GM21447 (cell line): ENCODE measurements at regions not wholly inside any gene's neighbourhood (a gene's known extent, or its start where the extent isn't known, plus 50 kb on each side); places are given as distances from the start of the nearest gene placed in this dataset.

ENCODE experiments used
- ATAC-seq: cut with Tn5 transposase; IDR thresholded peaks from one replicate; pipeline ENCODE4 v1.9.1; 2021; ENCODE audit not compliant: unreplicated experiment

DNA sequence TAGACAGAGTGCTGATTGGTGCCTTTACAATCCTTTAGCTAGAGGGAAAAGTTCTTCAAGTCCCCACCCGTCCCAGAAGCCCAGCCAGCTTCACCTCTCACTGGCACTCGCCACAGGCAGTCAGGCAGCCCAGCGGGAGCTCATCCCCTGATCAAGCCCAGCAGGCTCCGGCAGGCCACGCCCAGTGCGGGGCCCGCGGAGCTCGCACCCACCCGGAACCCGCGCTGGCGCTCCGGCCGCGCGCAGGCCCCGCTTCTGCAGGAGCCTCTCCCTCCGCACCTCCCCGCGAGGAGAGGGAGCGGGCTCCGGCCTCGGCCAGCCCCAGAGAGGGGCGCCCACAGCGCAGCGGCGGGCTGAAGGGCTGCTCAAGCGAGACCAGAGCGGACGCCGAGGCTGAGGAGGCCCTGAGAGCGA, 202.4 kb upstream of the PDGFD start:
- ATAC-seq: no peak

DNA sequence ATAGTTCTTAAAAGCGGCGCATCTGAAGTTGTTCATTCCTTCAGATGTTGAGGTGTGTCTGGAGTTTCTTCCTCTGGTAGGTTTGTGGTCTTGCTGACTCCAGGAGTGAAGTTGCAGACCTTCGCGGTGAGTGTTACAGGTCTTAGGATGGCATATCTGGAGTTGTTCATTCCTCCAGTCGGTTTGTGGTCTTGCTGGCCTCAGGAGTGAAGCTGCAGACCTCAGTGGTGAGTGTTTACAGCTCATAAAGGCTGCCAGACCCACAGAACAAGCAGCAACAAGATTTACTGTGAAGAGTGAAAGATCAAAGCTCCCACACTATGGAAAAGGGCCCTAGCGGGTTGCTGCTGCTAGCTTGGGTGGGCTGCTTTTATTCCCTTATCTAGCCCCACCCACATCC, 201.7 kb upstream of the PDGFD start:
- no peak for ATAC-seq

DNA sequence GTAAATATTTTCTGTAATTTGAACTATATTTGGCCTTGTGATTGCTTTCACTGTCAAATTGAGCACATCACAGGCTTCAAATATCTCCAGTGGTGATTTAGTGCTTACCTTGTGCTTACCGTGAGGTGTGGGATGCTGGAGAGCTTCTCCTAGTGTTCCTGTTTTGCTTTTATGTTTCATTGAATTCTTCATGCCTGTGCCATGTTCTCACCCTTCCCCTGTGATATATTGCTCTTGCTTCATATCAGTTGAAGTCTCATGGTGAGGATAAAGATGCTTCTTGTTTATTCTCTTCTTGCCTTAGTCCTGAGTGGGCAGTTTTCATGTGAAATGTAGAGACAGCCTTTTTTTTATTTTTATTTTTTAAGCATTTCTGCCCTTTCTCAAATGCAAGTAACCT, 198.0 kb upstream of the PDGFD start:
- ATAC-seq: no peak

DNA sequence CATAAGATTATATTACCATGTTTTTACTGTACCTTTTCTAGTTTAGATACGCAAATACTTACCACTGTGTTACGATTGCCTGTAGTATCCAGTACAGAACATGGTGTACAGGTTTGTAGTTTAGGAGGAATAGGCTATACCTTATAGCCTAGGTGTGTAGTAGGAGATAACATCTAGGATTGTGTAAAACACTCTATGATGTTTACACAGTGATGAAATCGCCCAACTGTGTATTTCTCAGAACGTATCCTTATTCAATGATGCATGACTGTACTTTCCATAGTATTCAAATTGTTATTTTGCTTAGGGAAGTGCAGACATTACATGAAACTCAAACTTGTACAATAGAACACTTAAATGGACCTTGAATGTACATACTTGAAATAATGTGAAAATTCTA, 188.1 kb upstream of the PDGFD start:
- ATAC-seq: no peak

DNA sequence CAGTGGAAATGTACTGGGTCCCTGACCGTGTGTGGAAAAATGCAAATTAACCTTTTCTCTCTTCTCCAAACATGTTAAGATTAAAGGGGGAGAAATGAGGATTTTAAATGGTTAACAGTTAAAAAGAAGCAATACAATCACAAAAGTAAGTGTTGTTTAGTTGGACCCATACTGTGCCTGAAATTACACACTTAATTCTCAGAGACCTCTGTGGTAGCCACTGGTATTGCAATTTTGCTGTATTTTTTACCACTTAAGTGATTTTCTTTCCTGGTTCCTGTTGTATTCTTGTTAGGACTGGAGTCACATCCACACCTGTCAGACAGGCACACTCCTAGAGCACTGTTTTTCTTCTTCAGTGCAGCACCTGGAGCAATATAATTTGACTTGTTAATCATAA, 179.6 kb upstream of the PDGFD start:
- ATAC-seq: peak; percentile 72

DNA sequence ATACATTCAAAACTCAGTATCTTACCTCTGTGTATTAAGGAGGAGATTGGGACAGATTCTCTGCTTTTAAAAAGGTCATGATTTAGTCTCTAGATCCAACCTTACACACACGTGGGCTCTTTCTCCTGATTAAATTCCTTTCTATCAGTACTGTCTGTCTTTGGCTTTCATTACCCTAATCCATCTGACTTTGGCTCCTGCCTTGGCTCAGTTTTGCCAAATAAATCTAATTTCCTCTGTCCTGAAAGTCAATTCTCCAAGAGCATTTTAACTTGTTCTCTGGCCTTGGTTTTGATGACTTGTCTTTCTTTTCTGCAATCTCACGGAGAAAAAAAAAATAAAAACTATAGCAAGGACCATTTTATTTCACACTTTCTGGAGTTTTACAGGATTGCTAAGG, 176.6 kb upstream of the PDGFD start:
- no peak for ATAC-seq

DNA sequence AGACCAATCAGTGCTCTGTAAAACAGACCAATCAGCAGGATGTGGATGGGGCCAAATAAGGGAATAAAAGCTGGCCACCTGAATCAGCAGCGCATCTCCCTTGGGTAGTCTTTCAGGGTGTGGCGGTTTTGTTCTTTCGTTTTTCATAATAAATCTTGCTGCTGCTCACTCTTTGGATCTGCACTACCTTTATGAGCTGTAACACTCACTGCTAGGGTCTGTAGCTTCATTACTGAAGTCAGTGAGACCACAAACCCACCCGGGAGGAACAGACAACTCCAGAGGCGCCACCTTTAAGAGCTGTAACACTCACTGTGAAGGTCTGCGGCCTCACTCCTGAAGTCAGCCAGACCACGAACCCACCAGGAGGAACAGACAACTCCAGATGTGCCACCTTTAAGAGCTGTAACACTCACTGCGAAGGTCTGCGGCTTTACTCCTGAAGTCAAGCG, 175.5 kb upstream of the PDGFD start:
- ATAC-seq: no peak

DNA sequence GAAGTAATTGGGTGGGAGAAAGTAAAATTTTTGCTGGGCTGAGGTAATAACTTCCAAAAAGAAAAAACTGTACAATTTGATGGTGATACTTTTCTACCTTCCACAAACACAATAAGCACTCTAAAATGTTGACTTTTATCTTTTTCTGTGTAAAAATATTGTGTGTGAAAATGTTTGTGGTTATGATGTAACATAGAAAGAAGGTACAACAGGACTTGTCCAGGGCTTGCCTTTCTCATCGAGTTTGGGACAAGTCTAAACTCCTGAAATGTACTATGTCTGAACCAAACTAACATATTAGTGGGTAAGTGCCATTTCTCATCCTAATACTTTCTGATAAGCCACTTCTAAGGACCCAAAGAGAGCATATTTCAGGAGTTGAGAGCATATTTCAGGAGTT, 174.2 kb upstream of the PDGFD start:
- no peak for ATAC-seq

DNA sequence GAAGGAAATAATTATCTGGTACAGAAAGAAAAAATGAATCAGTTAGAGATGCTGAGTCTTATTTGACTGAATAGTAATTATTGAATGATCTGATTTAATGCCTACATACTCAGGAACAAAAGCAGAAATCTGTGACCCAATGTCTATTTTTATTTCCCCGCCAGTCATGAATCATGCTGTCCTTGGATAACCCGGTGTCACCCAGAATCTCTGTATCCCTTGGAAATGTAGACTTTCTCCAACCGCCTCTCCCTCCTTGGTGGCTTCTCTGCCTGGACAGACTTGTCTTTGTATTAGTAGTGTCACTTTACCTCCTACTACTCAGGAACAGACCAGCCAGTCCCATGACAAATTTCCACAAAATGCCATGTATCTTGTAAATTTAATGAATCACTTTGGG, 173.3 kb upstream of the PDGFD start:
- ATAC-seq: no peak

DNA sequence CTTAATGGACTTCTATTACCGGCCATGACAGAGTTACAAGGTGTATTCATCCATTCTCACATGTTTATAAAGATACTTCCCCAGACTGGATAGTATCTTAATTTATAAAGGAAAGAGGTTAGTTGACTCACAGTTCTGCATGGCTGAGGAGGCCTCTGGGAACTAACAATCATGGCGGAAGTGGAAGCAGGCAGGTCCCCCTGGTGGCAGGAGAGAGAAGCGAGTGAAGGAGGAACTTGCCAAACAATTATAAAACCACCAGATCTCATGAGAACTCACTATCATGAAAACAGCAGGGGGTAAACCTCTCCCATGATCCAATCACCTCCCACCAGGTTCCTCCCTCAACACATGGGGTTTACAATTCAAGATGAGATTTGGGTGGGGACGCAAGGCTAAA, 170.0 kb upstream of the PDGFD start:
- ATAC-seq: no peak

DNA sequence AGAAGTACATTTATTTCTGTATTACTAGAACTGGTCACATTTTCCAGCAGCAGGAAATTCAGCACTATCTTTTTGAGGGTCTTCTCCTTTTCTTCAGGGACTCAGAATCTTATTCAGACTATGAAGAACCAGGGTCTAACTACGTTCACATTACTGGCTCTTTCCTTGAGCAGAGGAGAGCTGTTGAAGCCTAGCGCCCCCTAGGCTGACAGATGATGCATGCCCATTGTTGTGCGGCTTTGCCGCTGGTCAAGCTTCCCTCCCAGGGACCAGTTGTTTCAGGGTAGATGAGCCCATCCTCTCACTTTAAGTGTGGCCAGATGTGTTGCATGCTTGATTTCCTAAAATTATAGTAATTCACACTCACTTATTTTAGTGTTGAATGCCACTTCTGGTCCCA, 168.2 kb upstream of the PDGFD start:
- no peak for ATAC-seq

DNA sequence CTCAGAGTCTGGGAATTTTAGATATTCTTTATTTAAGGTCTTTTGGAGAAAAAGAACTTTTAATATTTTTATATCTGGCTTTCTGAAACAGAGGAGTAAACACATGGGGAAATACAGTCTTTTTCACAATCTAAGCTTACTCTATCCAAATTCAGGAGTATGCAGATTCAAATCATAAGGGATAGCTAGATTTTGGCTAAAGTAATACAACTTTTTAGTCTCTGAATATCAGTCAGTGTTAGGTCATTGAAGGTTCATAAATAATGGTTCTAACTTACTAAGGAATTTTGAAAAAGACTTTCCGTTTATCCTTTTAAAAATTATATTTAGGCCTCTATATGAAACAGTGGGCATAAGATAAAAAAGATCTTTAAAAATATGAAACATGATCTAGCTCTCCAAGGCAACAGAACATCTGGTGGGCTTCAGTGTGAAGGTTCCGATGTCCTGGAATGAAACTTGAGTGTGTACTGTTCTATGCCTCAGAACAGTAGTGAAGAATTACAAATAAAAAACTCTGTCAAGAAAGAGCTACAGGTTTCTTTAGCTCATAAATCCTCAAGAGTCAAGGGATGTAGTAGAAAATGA, 165.2 kb upstream of the PDGFD start:
- ATAC-seq: no peak

DNA sequence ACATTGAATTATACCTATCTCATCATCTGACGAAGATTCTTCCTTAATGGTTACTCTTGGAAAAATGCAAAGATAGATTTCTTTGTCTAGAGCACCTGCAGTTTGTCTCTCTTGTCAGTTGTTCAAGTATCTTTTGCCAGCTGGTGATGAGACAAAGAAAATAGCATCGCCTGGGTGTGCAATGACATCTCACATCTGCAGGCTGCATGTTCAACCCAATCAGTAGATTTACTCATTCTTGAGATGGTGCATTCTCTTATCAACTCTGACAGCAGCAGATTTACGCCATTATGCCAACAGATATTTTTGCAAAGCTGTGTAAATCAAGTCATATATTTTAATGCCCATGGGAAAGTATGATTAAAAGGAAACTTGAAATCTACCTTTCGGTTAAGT, 164.6 kb upstream of the PDGFD start:
- no peak for ATAC-seq

DNA sequence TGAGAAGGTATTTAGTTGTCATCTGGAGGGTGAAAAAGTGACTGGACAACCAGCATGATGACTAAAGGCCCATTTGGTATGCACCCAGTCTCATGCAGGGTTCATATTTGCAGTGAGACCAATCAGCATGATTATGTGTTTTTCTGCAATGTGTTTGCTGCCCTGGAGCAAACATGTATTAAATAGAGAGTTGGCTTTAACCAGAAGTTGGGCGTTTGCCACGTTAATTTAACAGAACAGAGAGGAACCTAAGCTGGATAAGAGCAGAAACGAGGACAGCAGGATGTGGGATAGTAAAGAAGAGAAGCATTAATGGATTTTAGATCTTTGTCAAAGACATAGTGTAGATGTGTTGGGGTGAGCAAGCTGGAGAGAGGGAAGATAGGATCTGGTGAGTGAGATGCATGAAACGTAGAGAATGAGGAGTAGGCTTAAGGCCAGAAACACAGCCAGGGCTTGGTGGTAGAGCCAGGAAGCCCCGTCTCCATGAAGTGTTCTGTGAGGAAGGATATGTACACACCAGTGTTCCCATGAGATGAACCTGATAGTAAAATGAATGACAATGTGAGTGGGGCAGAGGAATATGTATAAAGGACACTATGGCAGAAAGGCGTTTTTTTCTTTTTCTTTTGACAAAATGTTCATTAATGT, 164.0 kb upstream of the PDGFD start:
- no peak for ATAC-seq

DNA sequence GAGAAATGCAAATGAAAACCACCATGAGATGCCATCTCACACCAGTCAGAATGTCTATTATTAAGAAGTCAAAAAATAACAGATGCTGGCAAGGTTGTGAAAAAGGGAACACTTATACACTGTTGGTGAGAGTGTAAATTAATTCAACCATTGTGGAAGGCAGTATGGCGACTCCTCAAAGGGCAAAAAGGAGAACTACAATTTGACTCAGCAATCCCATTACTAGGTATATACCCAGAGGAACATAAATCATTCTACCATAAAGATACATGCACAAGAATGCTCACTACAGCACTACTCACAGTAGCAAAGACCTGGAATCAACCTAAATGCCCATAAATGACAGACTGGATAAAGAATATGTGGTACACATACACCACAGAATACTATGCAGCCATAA, 161.1 kb upstream of the PDGFD start:
- no peak for ATAC-seq

DNA sequence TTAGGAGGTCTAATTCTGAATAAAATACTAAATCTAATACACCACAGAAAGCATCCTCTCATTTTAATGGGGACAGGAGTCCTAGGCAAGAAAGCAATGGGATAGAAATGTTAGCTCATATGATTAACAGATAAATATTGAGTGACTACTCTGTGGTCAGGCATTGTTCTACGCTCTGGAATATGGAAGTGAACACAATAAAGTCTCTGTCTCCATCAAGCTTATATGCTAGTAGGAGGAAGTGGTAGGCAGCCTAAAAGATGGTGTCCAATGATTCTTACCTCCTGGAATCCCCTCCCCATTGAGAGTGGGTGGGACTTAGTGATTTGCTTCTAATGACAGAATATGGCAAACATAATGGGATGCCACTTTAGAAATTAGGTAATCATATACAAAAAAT, 160.3 kb upstream of the PDGFD start:
- ATAC-seq: no peak

DNA sequence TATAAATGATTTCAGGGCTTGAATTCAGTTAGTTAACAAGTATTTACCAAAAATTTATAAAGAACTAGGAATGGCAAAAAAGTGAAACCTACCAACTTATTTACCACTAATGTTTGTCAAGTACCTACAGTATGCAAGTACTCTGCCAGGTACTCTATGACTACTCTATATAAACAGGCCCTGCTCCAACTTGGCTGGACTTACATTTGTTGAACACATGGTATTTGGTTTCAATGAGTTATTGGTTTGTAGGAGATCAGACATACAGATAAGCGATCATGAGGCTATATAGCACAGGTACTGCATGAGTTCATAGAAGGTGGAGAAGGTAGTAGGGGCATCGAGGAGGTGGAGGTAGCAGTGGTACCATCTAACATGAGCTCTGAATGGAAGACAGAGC, 159.9 kb upstream of the PDGFD start:
- no peak for ATAC-seq

DNA sequence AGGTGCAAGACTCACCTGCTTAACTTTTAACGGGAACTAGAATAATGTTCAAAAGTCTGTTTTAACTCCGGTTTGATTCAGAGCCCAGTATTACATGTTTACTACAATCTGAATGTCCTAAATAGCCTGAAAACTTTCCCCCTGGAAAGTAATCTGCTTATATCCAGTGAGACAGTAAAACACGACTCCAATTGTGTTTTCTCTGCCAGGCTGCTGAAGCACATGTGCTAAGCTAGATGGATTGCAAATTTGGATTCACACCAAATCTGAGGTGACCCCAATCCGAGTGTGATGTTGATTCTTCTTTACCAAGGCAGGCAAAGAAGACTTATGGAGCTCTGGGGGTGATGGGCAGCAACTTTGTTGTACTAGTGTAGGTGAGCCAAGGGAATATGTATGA, 158.7 kb upstream of the PDGFD start:
- ATAC-seq: no peak

DNA sequence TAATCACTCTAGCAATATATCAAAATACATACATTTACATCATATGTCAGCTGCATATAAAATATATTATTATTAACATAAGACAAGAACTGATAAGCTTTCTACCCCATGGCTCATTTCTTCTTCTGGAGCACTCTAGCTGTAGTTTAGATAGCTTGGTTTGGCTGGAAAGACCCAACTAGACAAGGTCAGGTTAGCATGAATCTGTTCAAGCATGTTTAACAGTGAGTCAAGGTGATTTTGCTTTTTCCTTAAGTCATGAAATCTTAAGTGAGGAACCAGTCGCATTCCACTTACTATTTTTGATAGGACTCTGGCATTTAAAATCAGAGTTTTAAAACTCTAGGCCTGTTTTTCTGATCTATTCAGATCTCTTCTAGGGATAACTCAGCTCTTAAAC, 157.0 kb upstream of the PDGFD start:
- no peak for ATAC-seq

DNA sequence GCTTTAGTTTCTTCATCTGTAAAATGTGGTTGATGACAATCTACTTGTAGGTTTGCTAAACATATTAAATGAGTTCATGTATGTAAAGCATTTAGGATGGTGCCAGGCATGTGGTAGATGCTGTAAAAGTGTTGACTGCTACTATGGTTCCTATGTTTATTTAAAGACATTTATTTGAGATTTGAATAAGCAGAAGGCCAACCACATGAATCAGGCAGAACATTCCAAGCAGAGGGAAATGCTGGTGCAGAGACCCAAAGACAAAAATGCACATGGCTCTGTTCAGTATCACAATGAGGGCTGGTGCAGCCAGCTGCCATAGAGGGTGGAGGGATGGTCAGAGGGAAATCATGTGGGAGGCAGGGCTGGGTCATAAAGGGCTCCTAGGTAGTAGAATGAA, 156.2 kb upstream of the PDGFD start:
- ATAC-seq: no peak

DNA sequence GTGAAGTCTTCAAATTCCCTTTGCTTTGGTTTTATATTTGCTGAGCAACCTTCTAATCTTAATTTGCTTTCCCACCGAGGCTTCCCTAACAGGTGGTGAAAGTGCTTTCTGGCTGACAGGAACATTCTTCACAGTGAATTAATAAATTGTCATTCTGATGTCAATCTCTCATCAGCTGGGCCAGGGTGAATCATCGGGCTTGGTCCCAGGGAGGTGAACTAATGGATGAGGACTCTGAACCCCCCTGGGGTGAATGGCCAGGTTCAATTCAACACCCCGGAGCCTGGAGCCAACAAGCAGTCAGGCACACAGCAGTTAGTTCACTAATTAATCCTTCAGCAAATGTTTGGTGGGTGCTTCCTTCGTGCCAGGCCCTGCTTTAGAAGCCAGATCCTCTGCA, 155.4 kb upstream of the PDGFD start:
- no peak for ATAC-seq

DNA sequence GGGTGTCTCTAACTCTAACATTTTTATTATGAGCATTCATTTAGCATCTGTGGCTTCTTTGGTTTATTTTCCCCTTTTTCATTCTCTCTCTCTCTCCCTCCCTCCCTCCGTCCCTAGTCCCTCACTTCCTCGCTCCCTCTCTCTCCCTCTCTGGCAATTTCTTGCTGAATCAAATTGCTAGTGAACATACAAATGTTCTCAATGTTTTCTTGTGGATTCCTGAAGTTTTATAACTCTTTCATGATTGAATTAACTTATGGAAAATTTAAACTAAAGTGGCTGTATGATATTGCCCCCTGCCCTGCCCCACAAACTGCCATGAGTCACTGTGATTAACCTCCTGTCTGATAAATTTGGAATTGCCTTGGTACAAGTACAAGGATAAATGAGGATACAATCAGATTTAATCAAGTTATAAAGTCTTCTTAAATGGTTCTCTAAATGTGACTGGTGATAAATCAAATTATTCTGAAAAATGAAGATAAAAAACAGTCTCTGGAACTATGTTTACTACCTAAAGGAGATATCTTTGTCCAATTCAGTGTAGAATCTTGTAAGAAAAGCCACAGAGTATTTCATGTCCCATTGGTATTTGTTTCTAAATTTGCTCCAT, 143.0 kb upstream of the PDGFD start:
- no peak for ATAC-seq

DNA sequence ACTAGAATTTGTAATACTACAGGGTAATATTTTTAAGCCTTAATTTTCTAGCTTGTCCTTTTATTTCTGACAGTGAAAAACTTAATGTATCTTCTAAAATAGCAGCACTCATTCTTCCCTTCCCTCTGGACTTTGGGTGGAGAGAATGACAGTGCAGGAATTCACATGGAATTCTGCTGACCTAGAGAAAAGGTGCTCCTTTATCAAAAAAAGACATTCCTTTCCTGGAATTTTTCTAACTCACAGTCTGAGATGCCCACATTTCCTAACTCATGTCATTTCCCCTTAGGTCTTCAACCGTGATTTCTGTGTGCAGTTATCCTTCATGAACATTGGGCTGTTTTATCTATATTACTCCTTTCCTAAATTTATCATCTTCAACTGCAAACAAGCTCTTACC, 137.8 kb upstream of the PDGFD start:
- no peak for ATAC-seq
